ENCODE measurements at regions not wholly inside any gene's neighbourhood (a gene's known extent, or its start where the extent isn't known, plus 50 kb on each side); places are given as distances from the start of the nearest gene placed in this dataset.

GRCh38 chr6:134427721-134428120 is 109.8 kb upstream of the SGK1 start:
- no peak for TF ChIP-seq CTCF (IDR thresholded peaks at IDR 0.05)
- TF ChIP-seq POLR2AphosphoS5 (IDR thresholded peaks at IDR 0.05), result no peak
